Upper lobe of left lung (tissue), 6 donors: ENCODE measurements at regions not wholly inside any gene's neighbourhood (a gene's known extent, or its start where the extent isn't known, plus 50 kb on each side); places are given as distances from the start of the nearest gene placed in this dataset.

Experiments
- ATAC-seq, 2 donors: fragments of 200-7000 bp; cut with Tn5 transposase; one replicate each; pipeline ENCODE4 v1.9.1; 2022; ENCODE audit warnings: mild to moderate bottlenecking in 2 of 2, moderate library complexity in 2 of 2; ENCODE audit not compliant: low FRiP score in 2 of 2
- DNase-seq, 2 donors: peaks; one replicate each; pipeline ENCODE4 v3.0.0-alpha.2; 2019 to 2020
- H3K27ac ChIP-seq, 4 donors: fragments of 200-600 bp; sonication (generic); one replicate each; pipeline ENCODE4 v1.5.1; 2016 to 2019
- H3K27me3 ChIP-seq, 4 donors: fragments of 200-600 bp; sonication (generic); one replicate each; pipeline ENCODE4 v1.5.1; 2017 to 2019
- H3K36me3 ChIP-seq, 4 donors: fragments of 200-600 bp; sonication (generic); one replicate each; pipeline ENCODE4 v1.5.1; 2016 to 2019
- H3K4me1 ChIP-seq, 4 donors: fragments of 200-600 bp; sonication (generic); one replicate each; pipeline ENCODE4 v1.5.1; 2018 to 2019
- H3K4me3 ChIP-seq, 4 donors: fragments of 200-600 bp; sonication (generic); one replicate each; pipeline ENCODE4 v1.5.1; 2017 to 2019; ENCODE audit warnings: mild to moderate bottlenecking in 2 of 4, moderate library complexity in 1 of 4
- H3K9me3 ChIP-seq, 4 donors: fragments of 200-600 bp; sonication (generic); one replicate each; pipeline ENCODE4 v1.5.1; 2018 to 2019
- CTCF ChIP-seq, 6 experiments: fragments of 450-650 bp in 4 of 6; fragments of 200-600 bp in 2 of 6; sonication (generic) in 2 of 6; IDR thresholded peaks; one replicate each; pipeline ENCODE4 v1.5.1; 2016 to 2019; ENCODE audit warnings: antibody characterized with exemption in 6 of 6
- EP300 ChIP-seq, 4 donors: sonication (generic); formaldehyde crosslinking; IDR thresholded peaks; one replicate each; pipeline ENCODE4 v1.5.1; 2017; ENCODE audit warnings: antibody characterized with exemption in 4 of 4, control low read depth in 2 of 4
- POLR2A ChIP-seq, 4 donors: fragments of 450-650 bp; IDR thresholded peaks; one replicate each; pipeline ENCODE4 v1.5.1; 2016 to 2017; ENCODE audit warnings: antibody characterized with exemption in 4 of 4, mild to moderate bottlenecking in 2 of 4
- POLR2AphosphoS5 ChIP-seq, 2 donors: sonication (generic); formaldehyde crosslinking; IDR thresholded peaks; one replicate each; pipeline ENCODE4 v1.5.1; 2017; ENCODE audit warnings: antibody characterized with exemption in 2 of 2
- WGBS, 2 donors: methylation state at CpG; one replicate each; pipeline ENCODE4 v1.1.5; 2017 to 2018; 5-methylcytosine and 5-hydroxymethylcytosine counted together
- donor health status: DM: no; HTN: no; CAD: no; lungs with moderate emphysema.
- donor health status: DM: no; HTN: yes; CAD: no; lungs with severe emphysema.

GRCh38 chr2:203812294-203813221 is 55.0 kb upstream of the CTLA4 start:
- 85 to 89% methylated on average over 11 of the region's 11 CpGs for WGBS, 2 donors
- Histone ChIP-seq H3K27ac (peak overlapping the region; percentile 58 to 73 (median 64)), H3K4me1 (peaks cover 26 to 43% (median 38%) of the 10 kb centered on the region in 4 donors), H3K27me3 (no peaks in the 10 kb centered on the region), H3K4me3 (no peak overlapping the region), H3K36me3 (no peaks in the 10 kb centered on the region), H3K9me3 (no peaks in the 10 kb centered on the region)
- TF ChIP-seq EP300 (IDR thresholded peaks at IDR 0.05) (no peak), POLR2AphosphoS5 (IDR thresholded peaks at IDR 0.05) (no peak), CTCF (IDR thresholded peaks at IDR 0.05) (no peak)
- ATAC-seq (no peak), DNase-seq (no peak)

DNA sequence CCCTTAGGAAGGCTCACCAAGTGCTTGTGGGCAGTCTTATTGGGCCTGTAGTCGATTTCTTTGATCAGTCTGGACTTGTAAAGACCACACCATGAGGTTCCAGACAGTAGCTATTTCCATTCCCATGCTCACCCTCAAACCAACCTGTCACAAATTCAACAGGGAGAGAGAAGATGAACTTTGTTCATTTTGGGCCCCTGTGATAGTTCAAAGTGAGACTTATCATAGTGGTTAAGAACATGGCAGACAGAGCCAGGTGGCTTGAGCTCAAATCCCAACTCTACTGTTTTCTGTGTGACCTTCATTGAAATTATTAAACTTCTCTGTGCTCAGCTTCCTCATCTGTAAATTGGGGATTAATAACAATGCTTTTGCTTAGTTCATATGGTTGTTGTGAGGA is 53.9 kb upstream of the CTLA4 start:
- 94% methylated on average over 1 of the region's 1 CpG; no CpG with 5 or more reads in 1 of the 2 donors for WGBS, 2 donors
- TF ChIP-seq POLR2AphosphoS5 (IDR thresholded peaks at IDR 0.05) (no peak), CTCF (IDR thresholded peaks at IDR 0.05) (no peak), POLR2A (IDR thresholded peaks at IDR 0.05) (no peak), EP300 (IDR thresholded peaks at IDR 0.05) (no peak)
- no peaks in the 10 kb centered on the region for H3K9me3 ChIP-seq
- ATAC-seq = no peak
- no peaks in the 10 kb centered on the region for H3K27me3 ChIP-seq
- H3K4me1 ChIP-seq = peaks cover 26 to 40% (median 36%) of the 10 kb centered on the region in 4 donors
- H3K4me3 ChIP-seq = no peak overlapping the region
- no peak overlapping the region for H3K27ac ChIP-seq
- no peaks in the 10 kb centered on the region for H3K36me3 ChIP-seq
- DNase-seq = no peak

- peak in 1 of 2 donors; percentile 60 for DNase-seq
- no peaks in the 10 kb centered on the region for H3K9me3 ChIP-seq
- no peak for TF ChIP-seq POLR2A (IDR thresholded peaks at IDR 0.05)
- TF ChIP-seq POLR2AphosphoS5 (IDR thresholded peaks at IDR 0.05) = no peak
- no peak for TF ChIP-seq EP300 (IDR thresholded peaks at IDR 0.05)
- peak; percentile 66 to 91 (median 80) for TF ChIP-seq CTCF (IDR thresholded peaks at IDR 0.05)
- peak; percentile 74 to 85 for ATAC-seq
- H3K27ac ChIP-seq = peak overlapping the region in 1 of 4 donors; percentile 35
- WGBS, 2 donors = 33% methylated on average over 10 of the region's 10 CpGs
- H3K27me3 ChIP-seq = no peaks in the 10 kb centered on the region
- H3K4me1 ChIP-seq = peaks cover 26 to 40% (median 35%) of the 10 kb centered on the region in 4 donors
- no peaks in the 10 kb centered on the region for H3K36me3 ChIP-seq
- H3K4me3 ChIP-seq = no peak overlapping the region
These were observed 52.7 kb upstream of the CTLA4 start for GRCh38 chr2:203814661-203815540.

DNA sequence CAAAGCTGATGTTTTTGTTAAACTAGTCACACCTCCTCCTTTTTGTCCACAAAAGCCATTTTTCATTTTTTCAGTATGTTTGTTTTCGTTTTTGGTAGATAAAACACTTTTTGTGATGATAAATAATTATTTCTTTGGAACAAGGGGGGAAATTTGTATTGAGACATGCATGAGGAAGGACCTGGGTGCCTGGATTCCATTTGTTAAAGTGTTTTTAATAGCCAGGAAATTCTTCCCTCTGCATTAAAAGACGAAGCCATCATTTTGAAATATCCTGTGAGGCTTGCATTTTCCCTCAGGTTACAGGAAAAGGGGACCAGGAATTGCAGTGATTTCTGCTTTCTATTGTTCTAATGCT is 52.1 kb upstream of the CTLA4 start:
- TF ChIP-seq CTCF (IDR thresholded peaks at IDR 0.05) = no peak
- TF ChIP-seq EP300 (IDR thresholded peaks at IDR 0.05) = no peak
- TF ChIP-seq POLR2AphosphoS5 (IDR thresholded peaks at IDR 0.05) = no peak
- no peak for TF ChIP-seq POLR2A (IDR thresholded peaks at IDR 0.05)
- WGBS, 2 donors = 2% methylated on average over 2 of the region's 2 CpGs
- no peak for ATAC-seq
- no peak for DNase-seq
- Histone ChIP-seq H3K4me1 (peaks cover 26 to 40% (median 35%) of the 10 kb centered on the region in 4 donors), H3K27me3 (no peaks in the 10 kb centered on the region), H3K36me3 (no peaks in the 10 kb centered on the region), H3K27ac (peak overlapping the region in 1 of 4 donors; percentile 26), H3K4me3 (no peak overlapping the region), H3K9me3 (no peaks in the 10 kb centered on the region)
